Renal cortical epithelial cell (primary cell): ENCODE measurements at regions not wholly inside any gene's neighbourhood (a gene's known extent, or its start where the extent isn't known, plus 50 kb on each side); places are given as distances from the start of the nearest gene placed in this dataset.

Source experiments
- DNase-seq: peaks from one replicate; pipeline ENCODE4 v3.0.0-alpha.2; 2011; ENCODE audit warnings: low read depth

GRCh38 chr21:24369746-24370145, 1237.5 kb downstream of the MRPL39 start:
- DNase-seq: no peak

- no peak for DNase-seq
These were observed 1238.0 kb downstream of the MRPL39 start for GRCh38 chr21:24369278-24369677.

GRCh38 chr21:24367936-24368335, 1239.3 kb downstream of the MRPL39 start:
- DNase-seq: peak; percentile 46

GRCh38 chr21:24353492-24353891, 1253.8 kb downstream of the MRPL39 start:
- DNase-seq: no peak

GRCh38 chr21:24339406-24339805, 1267.9 kb downstream of the MRPL39 start:
- no peak for DNase-seq

- DNase-seq: no peak
These were observed 1270.8 kb downstream of the MRPL39 start for GRCh38 chr21:24336491-24336890.

GRCh38 chr21:24323536-24323935, 1283.7 kb downstream of the MRPL39 start:
- no peak for DNase-seq

GRCh38 chr21:24316277-24316922, 1290.9 kb downstream of the MRPL39 start:
- DNase-seq: no peak

- no peak for DNase-seq
These were observed 1296.5 kb downstream of the MRPL39 start for GRCh38 chr21:24310788-24311187.

- no peak for DNase-seq
These were observed 1299.1 kb downstream of the MRPL39 start for GRCh38 chr21:24308183-24308582.

GRCh38 chr21:24302400-24302799, 1304.9 kb downstream of the MRPL39 start:
- no peak for DNase-seq

GRCh38 chr21:24298040-24298439, 1309.2 kb downstream of the MRPL39 start:
- no peak for DNase-seq

- no peak for DNase-seq
These were observed 1313.1 kb downstream of the MRPL39 start for GRCh38 chr21:24294171-24294570.

GRCh38 chr21:24290151-24290833, 1317.0 kb downstream of the MRPL39 start:
- no peak for DNase-seq

GRCh38 chr21:24289539-24289938, 1317.7 kb downstream of the MRPL39 start:
- DNase-seq: no peak

- DNase-seq: no peak
These were observed 1326.7 kb downstream of the MRPL39 start for GRCh38 chr21:24280596-24280995.

- no peak for DNase-seq
These were observed 1328.6 kb downstream of the MRPL39 start for GRCh38 chr21:24278711-24279110.

- DNase-seq: no peak
These were observed 1331.1 kb downstream of the MRPL39 start for GRCh38 chr21:24276204-24276603.

- DNase-seq: no peak
These were observed 1331.7 kb downstream of the MRPL39 start for GRCh38 chr21:24275616-24276015.

GRCh38 chr21:24272521-24272938, 1334.8 kb downstream of the MRPL39 start:
- DNase-seq: no peak

GRCh38 chr21:24265987-24266386, 1341.3 kb downstream of the MRPL39 start:
- no peak for DNase-seq

GRCh38 chr21:24260751-24261150, 1346.5 kb downstream of the MRPL39 start:
- no peak for DNase-seq

- no peak for DNase-seq
These were observed 1348.0 kb downstream of the MRPL39 start for GRCh38 chr21:24259241-24259640.

- DNase-seq: no peak
These were observed 1351.7 kb downstream of the MRPL39 start for GRCh38 chr21:24255591-24255990.
